ENCODE measurements at regions not wholly inside any gene's neighbourhood (a gene's known extent, or its start where the extent isn't known, plus 50 kb on each side); places are given as distances from the start of the nearest gene placed in this dataset.
A peak's percentile ranks its signal among the peaks of the same experiment; 100 is the strongest.
"Not testable (repeated sequence)": the region's sequence is repeated elsewhere in the genome, so short reads cannot be mapped to it uniquely, and the experiment has no call there.

- H3K27ac ChIP-seq = no peak overlapping the region
- 31 to 43% methylated on average over 6 of the region's 6 CpGs for WGBS, 2 donors
Observed at GRCh38 chr2:230636684-230637271, 75.9 kb upstream of the CAB39 start.

GRCh38 chr2:230637486-230637885 is 75.2 kb upstream of the CAB39 start:
- WGBS, 2 donors = 81 to 87% methylated on average over 8 of the region's 8 CpGs
- DNase-seq; H3K27ac ChIP-seq; H3K4me3 ChIP-seq; H3K9me3 ChIP-seq; H3K4me1 ChIP-seq; H3K36me3 ChIP-seq; intact Hi-C loops (cut with DNase I); H3K27me3 ChIP-seq: not testable (repeated sequence)

More at GRCh38 chr2:230636684-230637271, 75.9 kb upstream of the CAB39 start:
- no peak for DNase-seq
- no peaks in the 10 kb centered on the region for H3K36me3 ChIP-seq
- no peaks in the 10 kb centered on the region for H3K27me3 ChIP-seq
- H3K9me3 ChIP-seq = no peaks in the 10 kb centered on the region
- H3K4me1 ChIP-seq = no peaks in the 10 kb centered on the region
- no peak overlapping the region for H3K4me3 ChIP-seq
- TF ChIP-seq CTCF (IDR thresholded peaks at IDR 0.05) (no peak), POLR2AphosphoS5 (IDR thresholded peaks at IDR 0.05) (no peak), EP300 (IDR thresholded peaks at IDR 0.05) (no peak), POLR2A (IDR thresholded peaks at IDR 0.05) (no peak)
- intact Hi-C loops (cut with DNase I) = no loop called here

- Histone ChIP-seq H3K27ac (no peak overlapping the region), H3K9me3 (no peaks in the 10 kb centered on the region), H3K27me3 (no peaks in the 10 kb centered on the region), H3K4me3 (no peak overlapping the region), H3K4me1 (no peaks in the 10 kb centered on the region), H3K36me3 (no peaks in the 10 kb centered on the region)
- intact Hi-C loops (cut with DNase I) = no loop called here
- 26 to 70% methylated on average over 6 of the region's 6 CpGs for WGBS, 2 donors
- no peak for DNase-seq
- TF ChIP-seq POLR2AphosphoS5 (IDR thresholded peaks at IDR 0.05) = no peak
- TF ChIP-seq POLR2A (IDR thresholded peaks at IDR 0.05) = no peak
- no peak for TF ChIP-seq EP300 (IDR thresholded peaks at IDR 0.05)
- TF ChIP-seq CTCF (IDR thresholded peaks at IDR 0.05) = no peak
Observed at GRCh38 chr2:230640540-230641011, 72.1 kb upstream of the CAB39 start.

GRCh38 chr2:230642966-230643365 is 69.7 kb upstream of the CAB39 start:
- no peak for DNase-seq
- Histone ChIP-seq H3K27ac (no peak overlapping the region), H3K27me3 (no peaks in the 10 kb centered on the region), H3K4me3 (no peak overlapping the region), H3K9me3 (no peaks in the 10 kb centered on the region), H3K36me3 (no peaks in the 10 kb centered on the region), H3K4me1 (no peaks in the 10 kb centered on the region)
- intact Hi-C loops (cut with DNase I) = no loop called here
- TF ChIP-seq POLR2A (IDR thresholded peaks at IDR 0.05) = no peak
- no peak for TF ChIP-seq POLR2AphosphoS5 (IDR thresholded peaks at IDR 0.05)
- no peak for TF ChIP-seq EP300 (IDR thresholded peaks at IDR 0.05)
- TF ChIP-seq CTCF (IDR thresholded peaks at IDR 0.05) = no peak
- 92 to 94% methylated on average over 4 of the region's 4 CpGs for WGBS, 2 donors

- intact Hi-C loops (cut with DNase I) = no loop called here
- no peaks in the 10 kb centered on the region for H3K27me3 ChIP-seq
- WGBS, 2 donors = 47 to 67% methylated on average over 9 of the region's 9 CpGs
- H3K9me3 ChIP-seq = no peaks in the 10 kb centered on the region
- no peaks in the 10 kb centered on the region for H3K4me1 ChIP-seq
- no peak for TF ChIP-seq POLR2AphosphoS5 (IDR thresholded peaks at IDR 0.05)
- no peak for TF ChIP-seq EP300 (IDR thresholded peaks at IDR 0.05)
- TF ChIP-seq CTCF (IDR thresholded peaks at IDR 0.05) = no peak
- TF ChIP-seq POLR2A (IDR thresholded peaks at IDR 0.05) = no peak
- peak; percentile 78 for DNase-seq
- no peaks in the 10 kb centered on the region for H3K36me3 ChIP-seq
- H3K4me3 ChIP-seq = no peak overlapping the region
- H3K27ac ChIP-seq = no peak overlapping the region
Observed at GRCh38 chr2:230643576-230644291, 68.9 kb upstream of the CAB39 start.
